Sigmoid colon (tissue), 3 donors: ENCODE measurements at regions not wholly inside any gene's neighbourhood (a gene's known extent, or its start where the extent isn't known, plus 50 kb on each side); places are given as distances from the start of the nearest gene placed in this dataset.

Experiments used
- POLR2A ChIP-seq, 2 donors: fragments of 450-650 bp; IDR thresholded peaks; one replicate each; pipeline ENCODE4 v1.6.1; 2016; ENCODE audit warnings: antibody characterized with exemption in 2 of 2, mild to moderate bottlenecking in 2 of 2, moderate library complexity in 2 of 2
- TF ChIP-seq, protein P1 (sequence below), 4 experiments: fragments of 450-650 bp in 3 of 4; fragments of 200-600 bp in 1 of 4; IDR thresholded peaks; one replicate each; pipeline ENCODE4 v1.5.1; 2016 to 2019; ENCODE audit warnings: antibody characterized with exemption in 4 of 4, mild to moderate bottlenecking in 3 of 4, moderate library complexity in 2 of 4

DNA sequence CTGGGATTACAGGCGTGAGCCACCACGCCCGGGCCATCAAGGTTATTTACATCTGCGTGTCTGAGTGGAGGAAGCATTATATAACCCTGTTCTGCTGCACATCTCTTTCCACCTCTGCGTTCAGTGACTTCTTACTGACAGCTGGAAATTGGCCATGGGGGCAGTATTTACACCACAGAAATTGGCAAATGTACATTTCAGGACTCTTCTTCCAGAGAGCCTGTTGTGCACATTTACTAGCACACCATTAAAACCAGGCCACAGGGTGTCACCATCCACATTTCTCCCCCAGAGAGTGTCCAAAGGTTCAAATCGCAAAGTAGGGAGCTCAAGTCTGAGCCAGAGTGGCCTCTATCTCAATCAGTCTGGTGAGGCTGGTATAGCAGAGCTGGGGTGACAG lies 62.9 kb upstream of the SNX9 start:
- no peak for TF ChIP-seq POLR2A (IDR thresholded peaks at IDR 0.05)
- TF ChIP-seq, protein P1, sequence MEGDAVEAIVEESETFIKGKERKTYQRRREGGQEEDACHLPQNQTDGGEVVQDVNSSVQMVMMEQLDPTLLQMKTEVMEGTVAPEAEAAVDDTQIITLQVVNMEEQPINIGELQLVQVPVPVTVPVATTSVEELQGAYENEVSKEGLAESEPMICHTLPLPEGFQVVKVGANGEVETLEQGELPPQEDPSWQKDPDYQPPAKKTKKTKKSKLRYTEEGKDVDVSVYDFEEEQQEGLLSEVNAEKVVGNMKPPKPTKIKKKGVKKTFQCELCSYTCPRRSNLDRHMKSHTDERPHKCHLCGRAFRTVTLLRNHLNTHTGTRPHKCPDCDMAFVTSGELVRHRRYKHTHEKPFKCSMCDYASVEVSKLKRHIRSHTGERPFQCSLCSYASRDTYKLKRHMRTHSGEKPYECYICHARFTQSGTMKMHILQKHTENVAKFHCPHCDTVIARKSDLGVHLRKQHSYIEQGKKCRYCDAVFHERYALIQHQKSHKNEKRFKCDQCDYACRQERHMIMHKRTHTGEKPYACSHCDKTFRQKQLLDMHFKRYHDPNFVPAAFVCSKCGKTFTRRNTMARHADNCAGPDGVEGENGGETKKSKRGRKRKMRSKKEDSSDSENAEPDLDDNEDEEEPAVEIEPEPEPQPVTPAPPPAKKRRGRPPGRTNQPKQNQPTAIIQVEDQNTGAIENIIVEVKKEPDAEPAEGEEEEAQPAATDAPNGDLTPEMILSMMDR (IDR thresholded peaks at IDR 0.05) = no peak
